ENCODE measurements at regions not wholly inside any gene's neighbourhood (a gene's known extent, or its start where the extent isn't known, plus 50 kb on each side); places are given as distances from the start of the nearest gene placed in this dataset.

GRCh38 chrY:12305456-12305855, 395.6 kb upstream of the USP9Y start:
- no peak for TF ChIP-seq CTCF (IDR thresholded peaks at IDR 0.05)
- TF ChIP-seq POLR2A (IDR thresholded peaks at IDR 0.05): no peak
